ENCODE measurements at regions not wholly inside any gene's neighbourhood (a gene's known extent, or its start where the extent isn't known, plus 50 kb on each side); places are given as distances from the start of the nearest gene placed in this dataset.

DNA sequence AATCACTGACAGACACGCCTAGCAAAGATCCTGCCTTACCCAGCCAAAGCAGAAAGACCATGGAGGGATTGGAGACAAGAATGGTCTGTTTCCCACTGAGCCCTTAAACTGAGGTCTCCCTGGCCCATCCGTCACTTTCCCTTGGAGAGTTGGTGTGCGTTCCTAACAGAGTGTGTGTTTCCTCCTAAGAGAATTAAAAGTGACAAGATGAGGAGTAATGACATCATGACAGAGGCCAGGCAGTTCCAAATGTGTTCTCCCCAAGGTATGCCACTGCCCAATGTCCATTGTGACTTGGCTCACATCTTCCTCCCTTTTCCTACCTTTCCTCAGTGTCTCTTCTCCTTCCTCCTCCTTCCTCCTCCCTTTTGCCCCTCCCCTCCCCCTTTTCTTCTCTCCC lies 295.7 kb downstream of the SIPA1L2 start:
- FAIRE-seq = no peak
- ChIA-PET POLR2A (no interaction called here), CTCF (ENCODE audit: low intra/inter-chr PET ratio) (no interaction called here)
- in situ Hi-C loops (cut with MboI) (no loop called here), intact Hi-C loops (cut with micrococcal nuclease) (no loop called here)
- no peak overlapping the region for H3K27ac ChIP-seq (ENCODE audit: extremely low read depth, low read depth, low read length)
- no peaks in the 10 kb centered on the region for H3K9me3 ChIP-seq (replicated peaks; ENCODE audit: control insufficient read depth, insufficient read depth, low read depth, low read length)
- no peak overlapping the region for H2AFZ ChIP-seq (ENCODE audit: low read depth, low read length)
- no peaks in the 10 kb centered on the region; a peak in 1 of 5 replicates for H3K27me3 ChIP-seq (ENCODE audit: control insufficient read depth in 2 of 2, insufficient read depth in 2 of 2, low read length in 2 of 2)
- H3K9me1 ChIP-seq (ENCODE audit: control insufficient read depth, insufficient read depth, low read length) = no peaks in the 10 kb centered on the region
- TF ChIP-seq NR2F6 (CRISPR knock-in tag; IDR thresholded peaks at IDR 0.05) (no peak), POLR2B (IDR thresholded peaks at IDR 0.05; ENCODE audit: low read depth, partially characterized antibody) (no peak), ATF7 (IDR thresholded peaks at IDR 0.05) (no peak), ZNF324 (CRISPR knock-in tag; IDR thresholded peaks at IDR 0.05) (no peak)
- TF ChIP-seq, protein P1, sequence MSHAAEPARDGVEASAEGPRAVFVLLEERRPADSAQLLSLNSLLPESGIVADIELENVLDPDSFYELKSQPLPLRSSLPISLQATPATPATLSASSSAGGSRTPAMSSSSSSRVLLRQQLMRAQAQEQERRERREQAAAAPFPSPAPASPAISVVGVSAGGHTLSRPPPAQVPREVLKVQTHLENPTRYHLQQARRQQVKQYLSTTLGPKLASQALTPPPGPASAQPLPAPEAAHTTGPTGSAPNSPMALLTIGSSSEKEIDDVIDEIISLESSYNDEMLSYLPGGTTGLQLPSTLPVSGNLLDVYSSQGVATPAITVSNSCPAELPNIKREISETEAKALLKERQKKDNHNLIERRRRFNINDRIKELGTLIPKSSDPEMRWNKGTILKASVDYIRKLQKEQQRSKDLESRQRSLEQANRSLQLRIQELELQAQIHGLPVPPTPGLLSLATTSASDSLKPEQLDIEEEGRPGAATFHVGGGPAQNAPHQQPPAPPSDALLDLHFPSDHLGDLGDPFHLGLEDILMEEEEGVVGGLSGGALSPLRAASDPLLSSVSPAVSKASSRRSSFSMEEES (CRISPR knock-in tag; IDR thresholded peaks at IDR 0.05) = no peak
- TF ChIP-seq, protein P2, sequence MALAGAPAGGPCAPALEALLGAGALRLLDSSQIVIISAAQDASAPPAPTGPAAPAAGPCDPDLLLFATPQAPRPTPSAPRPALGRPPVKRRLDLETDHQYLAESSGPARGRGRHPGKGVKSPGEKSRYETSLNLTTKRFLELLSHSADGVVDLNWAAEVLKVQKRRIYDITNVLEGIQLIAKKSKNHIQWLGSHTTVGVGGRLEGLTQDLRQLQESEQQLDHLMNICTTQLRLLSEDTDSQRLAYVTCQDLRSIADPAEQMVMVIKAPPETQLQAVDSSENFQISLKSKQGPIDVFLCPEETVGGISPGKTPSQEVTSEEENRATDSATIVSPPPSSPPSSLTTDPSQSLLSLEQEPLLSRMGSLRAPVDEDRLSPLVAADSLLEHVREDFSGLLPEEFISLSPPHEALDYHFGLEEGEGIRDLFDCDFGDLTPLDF (CRISPR knock-in tag; IDR thresholded peaks at IDR 0.05) = no peak
- no peaks in the 10 kb centered on the region for H3K4me1 ChIP-seq (replicated peaks in 1 of 2; ENCODE audit: control insufficient read depth in 2 of 2, insufficient read depth in 2 of 2, low read length in 2 of 2)
- no peak for DNase-seq (ENCODE audit: extremely low read depth in 1 of 4, low spot score in 3 of 4)
- no peaks in the 10 kb centered on the region for H3K79me2 ChIP-seq (ENCODE audit: control insufficient read depth, insufficient read depth, low read length)
- no peak overlapping the region for H3K9ac ChIP-seq (ENCODE audit: insufficient read depth in 1 of 2, low read depth in 2 of 2, low read length in 2 of 2)
- WGBS (ENCODE audit: insufficient coverage, low coverage, missing lambda C conversion rate) = 0% methylated on average over 3 of the region's 3 CpGs
- no peaks in the 10 kb centered on the region for H3K36me3 ChIP-seq (ENCODE audit: control insufficient read depth, insufficient read depth, low read length)
- H4K20me1 ChIP-seq (replicated peaks; ENCODE audit: control insufficient read depth, insufficient read depth, low read length) = no peaks in the 10 kb centered on the region
- no peak overlapping the region for H3K4me2 ChIP-seq (ENCODE audit: insufficient read depth, low read length)
- no peak for ATAC-seq
- BruUV-seq (replicated peaks) = no TSS peak
- H3K4me3 ChIP-seq = no peak overlapping the region

Measured in K562 (cell line).